Neural cell (in vitro differentiated cells): ENCODE measurements at regions not wholly inside any gene's neighbourhood (a gene's known extent, or its start where the extent isn't known, plus 50 kb on each side); places are given as distances from the start of the nearest gene placed in this dataset.

ENCODE experiments used
- H2AFZ ChIP-seq: fragments of 200-600, 300-800 bp; sonication (generic), shearing (Covaris generic); 2 replicates; pipeline ENCODE4 v1.6.0; 2014; ENCODE audit warnings: low read depth, mild to moderate bottlenecking, antibody characterized with exemption, low read length, moderate library complexity
- H3F3A ChIP-seq: fragments of 200-600 bp; shearing (Covaris generic); 2 replicates; pipeline ENCODE4 v1.6.1; 2016; ENCODE audit warnings: mild to moderate bottlenecking, moderate library complexity, mixed read lengths, antibody characterized with exemption, low read length; ENCODE audit not compliant: insufficient read depth, poor library complexity, severe bottlenecking
- H3K27ac ChIP-seq: fragments of 200-600, 300-800 bp; sonication (generic), shearing (Covaris generic); 2 replicates; pipeline ENCODE4 v1.5.1; 2014; ENCODE audit warnings: mild to moderate bottlenecking, low read length, moderate library complexity
- H3K27me3 ChIP-seq: fragments of 300-800, 200-600 bp; sonication (generic), shearing (Covaris generic); 2 replicates; pipeline ENCODE4 v1.6.0; 2014; ENCODE audit warnings: mild to moderate bottlenecking, low read depth, low read length, moderate library complexity; ENCODE audit not compliant: insufficient read depth
- H3K36me3 ChIP-seq: fragments of 300-800, 200-600 bp; sonication (generic), shearing (Covaris generic); 2 replicates; pipeline ENCODE4 v1.5.1; 2014; ENCODE audit warnings: mild to moderate bottlenecking, antibody characterized with exemption, low read length, moderate library complexity; ENCODE audit not compliant: insufficient read depth
- H3K4me2 ChIP-seq: fragments of 300-800, 200-600 bp; sonication (generic), shearing (Covaris generic); 2 replicates; pipeline ENCODE4 v1.6.0; 2014; ENCODE audit warnings: mild to moderate bottlenecking, low read length
- H3K4me3 ChIP-seq: fragments of 300-800, 200-600 bp; sonication (generic), shearing (Covaris generic); 2 replicates; pipeline ENCODE4 v1.5.1; 2014; ENCODE audit warnings: mild to moderate bottlenecking, low read length, moderate library complexity
- H3K79me2 ChIP-seq: fragments of 200-600 bp; shearing (Covaris generic); replicated peaks from 2 replicates; pipeline ENCODE4 v1.6.0; 2014; ENCODE audit warnings: mild to moderate bottlenecking, low read length, moderate library complexity; ENCODE audit not compliant: insufficient read depth
- H3K9ac ChIP-seq: fragments of 300-800, 200-600 bp; sonication (generic), shearing (Covaris generic); 2 replicates; pipeline ENCODE4 v1.6.1; 2016; ENCODE audit warnings: mild to moderate bottlenecking, low read length, mixed read lengths
- H3K9me2 ChIP-seq: fragments of 200-600 bp; shearing (Covaris generic); 2 replicates; pipeline ENCODE4 v1.6.1; 2016; ENCODE audit warnings: mild to moderate bottlenecking, low read length, mixed read lengths; ENCODE audit not compliant: insufficient read depth
- H3K9me3 ChIP-seq: fragments of 200-600, 300-800 bp; sonication (generic), shearing (Covaris generic); 2 replicates; pipeline ENCODE4 v1.6.1; 2016; ENCODE audit warnings: mild to moderate bottlenecking, mixed run types, low read length, moderate library complexity, mixed read lengths
- H4K20me1 ChIP-seq: fragments of 200-600 bp; shearing (Covaris generic); 2 replicates; pipeline ENCODE4 v1.6.1; 2016; ENCODE audit warnings: mild to moderate bottlenecking, mixed run types; ENCODE audit not compliant: insufficient read depth
- EP300 ChIP-seq: fragments of 450-650 bp; conservative IDR thresholded peaks from 2 replicates; pipeline ENCODE4 v1.6.1; 2014; ENCODE audit warnings: antibody characterized with exemption, mild to moderate bottlenecking, moderate library complexity; ENCODE audit not compliant: poor library complexity, severe bottlenecking
- EZH2 ChIP-seq: fragments of 200-600, 300-800 bp; shearing (Covaris generic), sonication (generic); IDR thresholded peaks from 2 replicates; pipeline ENCODE4 v1.6.1; 2014; ENCODE audit warnings: antibody characterized with exemption, low read length, borderline replicate concordance, mild to moderate bottlenecking; ENCODE audit not compliant: insufficient read depth, poor library complexity, severe bottlenecking
- MXI1 ChIP-seq: fragments of 450-650 bp; conservative IDR thresholded peaks from 2 replicates; pipeline ENCODE4 v1.6.1; 2014; ENCODE audit warnings: antibody characterized with exemption, mild to moderate bottlenecking; ENCODE audit not compliant: poor library complexity, severe bottlenecking
- POLR2AphosphoS5 ChIP-seq: IDR thresholded peaks from 2 replicates; pipeline ENCODE4 v1.6.1; 2012
- RAD21 ChIP-seq: fragments of 450-650 bp; conservative IDR thresholded peaks from 2 replicates; pipeline ENCODE4 v1.6.1; 2014; ENCODE audit warnings: antibody characterized with exemption, mild to moderate bottlenecking, moderate library complexity
- SMC3 ChIP-seq: fragments of 450-650 bp; conservative IDR thresholded peaks from 2 replicates; pipeline ENCODE4 v1.6.1; 2014; ENCODE audit warnings: antibody characterized with exemption, mild to moderate bottlenecking, moderate library complexity; ENCODE audit not compliant: poor library complexity
- TAF1 ChIP-seq: IDR thresholded peaks from 2 replicates; pipeline ENCODE4 v1.6.1; 2012; ENCODE audit warnings: low read depth
- TF ChIP-seq, protein P1 (sequence below): IDR thresholded peaks from 2 replicates; pipeline ENCODE4 v1.6.1; 2012; ENCODE audit warnings: borderline replicate concordance
- TF ChIP-seq, protein P2 (sequence below): fragments of 450-650 bp; IDR thresholded peaks from 2 replicates; pipeline ENCODE4 v1.5.1; 2014; ENCODE audit warnings: antibody characterized with exemption, mild to moderate bottlenecking, moderate library complexity; ENCODE audit not compliant: poor library complexity, severe bottlenecking

DNA sequence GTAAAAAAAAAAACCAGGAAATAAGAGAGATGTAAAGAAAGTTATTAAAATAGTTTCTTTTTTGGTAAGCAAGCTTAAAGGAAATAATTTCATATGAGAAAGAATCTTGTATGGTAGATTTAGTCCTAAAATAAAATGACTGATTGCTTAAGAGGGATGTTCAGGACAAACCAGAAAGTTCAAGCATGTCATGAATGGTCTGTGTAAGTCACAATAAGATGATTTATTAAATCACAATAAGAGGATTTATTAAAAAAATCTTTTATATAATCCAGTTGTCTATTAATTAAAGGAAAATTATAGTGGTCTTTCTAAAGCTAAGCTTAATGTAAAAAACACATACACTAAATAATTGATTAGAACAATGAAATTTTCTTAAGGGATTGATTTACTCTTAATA lies 91.8 kb upstream of the OR13F1 start:
- no peaks in the 10 kb centered on the region for H3K27me3 ChIP-seq
- TF ChIP-seq, protein P1, sequence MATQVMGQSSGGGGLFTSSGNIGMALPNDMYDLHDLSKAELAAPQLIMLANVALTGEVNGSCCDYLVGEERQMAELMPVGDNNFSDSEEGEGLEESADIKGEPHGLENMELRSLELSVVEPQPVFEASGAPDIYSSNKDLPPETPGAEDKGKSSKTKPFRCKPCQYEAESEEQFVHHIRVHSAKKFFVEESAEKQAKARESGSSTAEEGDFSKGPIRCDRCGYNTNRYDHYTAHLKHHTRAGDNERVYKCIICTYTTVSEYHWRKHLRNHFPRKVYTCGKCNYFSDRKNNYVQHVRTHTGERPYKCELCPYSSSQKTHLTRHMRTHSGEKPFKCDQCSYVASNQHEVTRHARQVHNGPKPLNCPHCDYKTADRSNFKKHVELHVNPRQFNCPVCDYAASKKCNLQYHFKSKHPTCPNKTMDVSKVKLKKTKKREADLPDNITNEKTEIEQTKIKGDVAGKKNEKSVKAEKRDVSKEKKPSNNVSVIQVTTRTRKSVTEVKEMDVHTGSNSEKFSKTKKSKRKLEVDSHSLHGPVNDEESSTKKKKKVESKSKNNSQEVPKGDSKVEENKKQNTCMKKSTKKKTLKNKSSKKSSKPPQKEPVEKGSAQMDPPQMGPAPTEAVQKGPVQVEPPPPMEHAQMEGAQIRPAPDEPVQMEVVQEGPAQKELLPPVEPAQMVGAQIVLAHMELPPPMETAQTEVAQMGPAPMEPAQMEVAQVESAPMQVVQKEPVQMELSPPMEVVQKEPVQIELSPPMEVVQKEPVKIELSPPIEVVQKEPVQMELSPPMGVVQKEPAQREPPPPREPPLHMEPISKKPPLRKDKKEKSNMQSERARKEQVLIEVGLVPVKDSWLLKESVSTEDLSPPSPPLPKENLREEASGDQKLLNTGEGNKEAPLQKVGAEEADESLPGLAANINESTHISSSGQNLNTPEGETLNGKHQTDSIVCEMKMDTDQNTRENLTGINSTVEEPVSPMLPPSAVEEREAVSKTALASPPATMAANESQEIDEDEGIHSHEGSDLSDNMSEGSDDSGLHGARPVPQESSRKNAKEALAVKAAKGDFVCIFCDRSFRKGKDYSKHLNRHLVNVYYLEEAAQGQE: no peak
- no peak for TF ChIP-seq EP300
- no peaks in the 10 kb centered on the region for H3K36me3 ChIP-seq
- no peak overlapping the region for H2AFZ ChIP-seq
- no peaks in the 10 kb centered on the region for H3K9me2 ChIP-seq
- no peaks in the 10 kb centered on the region for H3K9me3 ChIP-seq
- no peak overlapping the region for H3K27ac ChIP-seq
- no peaks in the 10 kb centered on the region for H4K20me1 ChIP-seq
- no peak overlapping the region for H3K4me2 ChIP-seq
- H3K79me2 ChIP-seq: no peaks in the 10 kb centered on the region
- no peak overlapping the region for H3K4me3 ChIP-seq
- H3F3A ChIP-seq: no peaks in the 10 kb centered on the region
- H3K9ac ChIP-seq: no peak overlapping the region

DNA sequence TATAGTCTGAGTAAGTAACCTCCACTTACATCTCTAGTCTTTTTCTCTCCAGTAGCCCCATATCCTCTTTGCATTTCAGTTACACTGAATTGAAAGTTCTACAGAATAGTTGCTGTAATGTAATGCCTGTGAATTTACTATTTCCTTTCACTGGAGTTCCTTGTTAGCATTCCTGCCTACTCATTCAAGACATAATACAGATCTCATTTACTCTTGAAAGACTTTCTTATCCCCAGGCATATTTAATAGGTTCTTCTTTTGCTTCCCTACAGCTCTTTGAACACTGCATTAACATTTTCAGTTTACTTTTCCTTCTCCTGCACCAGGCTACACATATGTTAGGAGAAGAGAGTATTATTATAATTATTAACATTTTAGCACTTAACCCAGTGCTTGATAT lies 87.6 kb upstream of the OR13F1 start:
- Histone ChIP-seq H3K27me3 (no peaks in the 10 kb centered on the region), H3K9ac (no peak overlapping the region), H3K36me3 (no peaks in the 10 kb centered on the region), H3F3A (no peaks in the 10 kb centered on the region), H3K9me2 (no peaks in the 10 kb centered on the region), H3K4me3 (no peak overlapping the region), H2AFZ (no peak overlapping the region), H3K4me2 (no peak overlapping the region), H3K27ac (no peak overlapping the region), H3K79me2 (no peaks in the 10 kb centered on the region), H4K20me1 (no peaks in the 10 kb centered on the region), H3K9me3 (no peaks in the 10 kb centered on the region)
- no peak for TF ChIP-seq POLR2AphosphoS5
- no peak for TF ChIP-seq RAD21
- TF ChIP-seq MXI1: no peak
- no peak for TF ChIP-seq SMC3
- TF ChIP-seq, protein P1: no peak
- no peak for TF ChIP-seq EZH2
- TF ChIP-seq, protein P2, sequence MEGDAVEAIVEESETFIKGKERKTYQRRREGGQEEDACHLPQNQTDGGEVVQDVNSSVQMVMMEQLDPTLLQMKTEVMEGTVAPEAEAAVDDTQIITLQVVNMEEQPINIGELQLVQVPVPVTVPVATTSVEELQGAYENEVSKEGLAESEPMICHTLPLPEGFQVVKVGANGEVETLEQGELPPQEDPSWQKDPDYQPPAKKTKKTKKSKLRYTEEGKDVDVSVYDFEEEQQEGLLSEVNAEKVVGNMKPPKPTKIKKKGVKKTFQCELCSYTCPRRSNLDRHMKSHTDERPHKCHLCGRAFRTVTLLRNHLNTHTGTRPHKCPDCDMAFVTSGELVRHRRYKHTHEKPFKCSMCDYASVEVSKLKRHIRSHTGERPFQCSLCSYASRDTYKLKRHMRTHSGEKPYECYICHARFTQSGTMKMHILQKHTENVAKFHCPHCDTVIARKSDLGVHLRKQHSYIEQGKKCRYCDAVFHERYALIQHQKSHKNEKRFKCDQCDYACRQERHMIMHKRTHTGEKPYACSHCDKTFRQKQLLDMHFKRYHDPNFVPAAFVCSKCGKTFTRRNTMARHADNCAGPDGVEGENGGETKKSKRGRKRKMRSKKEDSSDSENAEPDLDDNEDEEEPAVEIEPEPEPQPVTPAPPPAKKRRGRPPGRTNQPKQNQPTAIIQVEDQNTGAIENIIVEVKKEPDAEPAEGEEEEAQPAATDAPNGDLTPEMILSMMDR: no peak
- TF ChIP-seq EP300: no peak
- TF ChIP-seq TAF1: no peak
